ENCODE measurements at regions not wholly inside any gene's neighbourhood (a gene's known extent, or its start where the extent isn't known, plus 50 kb on each side); places are given as distances from the start of the nearest gene placed in this dataset.
"Not testable (repeated sequence)": the region's sequence is repeated elsewhere in the genome, so short reads cannot be mapped to it uniquely, and the experiment has no call there.

- no peak for DNase-seq
Observed at GRCh38 chr9:90981726-90982125, 180.1 kb downstream of the SYK start.

DNA sequence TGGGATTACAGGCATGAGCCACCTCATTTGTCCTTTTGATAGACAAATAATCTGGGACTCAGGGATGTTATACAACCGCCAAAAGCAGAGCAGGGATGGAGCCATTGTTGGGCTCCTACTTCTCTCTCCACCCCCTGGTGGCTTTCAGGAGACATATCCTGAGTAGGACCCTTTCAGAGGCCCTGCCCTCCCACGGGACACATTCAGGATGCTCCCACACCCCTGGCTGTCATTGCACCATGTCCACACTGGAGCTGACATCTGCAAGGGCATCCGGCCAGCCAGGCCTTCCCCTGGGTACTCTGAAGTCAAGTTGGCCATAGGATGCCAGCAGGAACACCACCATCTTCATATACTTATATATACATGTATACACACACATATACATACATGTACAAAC is 181.8 kb downstream of the SYK start:
- DNase-seq, result no peak

DNA sequence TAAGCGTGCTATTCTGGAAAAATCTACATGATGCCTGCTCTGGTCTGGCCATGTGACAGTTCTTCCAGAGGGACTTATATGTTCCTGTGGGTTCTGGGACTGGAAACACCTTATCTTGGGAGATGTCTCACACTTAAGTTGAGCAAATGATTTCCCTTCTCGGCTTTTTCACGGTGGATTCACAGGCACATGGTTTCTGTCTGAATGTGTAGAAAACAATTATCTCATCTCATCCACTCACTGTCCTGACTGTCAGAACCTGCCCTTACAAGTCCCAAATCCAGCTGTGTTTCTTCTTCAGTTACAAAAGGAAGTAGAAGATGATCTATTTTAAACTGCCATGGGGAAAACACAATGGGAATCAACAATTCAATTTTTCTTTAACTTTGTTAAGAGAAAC is 184.0 kb downstream of the SYK start:
- DNase-seq, result peak in 1 of 3 experiments; percentile 24

GRCh38 chr9:90986161-90986560 is 184.5 kb downstream of the SYK start:
- DNase-seq, result no peak

DNA sequence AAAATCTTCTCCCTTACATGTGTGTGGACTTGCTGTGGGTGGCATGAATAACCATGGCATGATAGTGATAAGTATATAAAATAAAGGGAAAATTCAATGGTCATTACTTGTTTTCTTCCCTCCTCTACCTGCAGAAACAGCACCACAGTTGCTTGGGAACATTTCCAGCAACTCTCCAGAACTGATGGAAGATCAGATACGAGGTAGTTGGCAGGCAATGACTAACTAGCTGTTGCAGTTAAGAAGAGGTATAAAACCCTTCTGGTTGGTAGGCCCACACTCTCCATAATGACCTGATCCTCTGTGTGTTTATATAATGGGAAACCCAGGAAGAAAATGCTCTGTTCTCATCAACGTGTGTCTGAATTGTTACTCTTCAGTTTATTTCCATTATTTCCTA is 185.9 kb downstream of the SYK start:
- DNase-seq, result no peak

GRCh38 chr9:90988318-90988717 is 186.7 kb downstream of the SYK start:
- no peak for DNase-seq

DNA sequence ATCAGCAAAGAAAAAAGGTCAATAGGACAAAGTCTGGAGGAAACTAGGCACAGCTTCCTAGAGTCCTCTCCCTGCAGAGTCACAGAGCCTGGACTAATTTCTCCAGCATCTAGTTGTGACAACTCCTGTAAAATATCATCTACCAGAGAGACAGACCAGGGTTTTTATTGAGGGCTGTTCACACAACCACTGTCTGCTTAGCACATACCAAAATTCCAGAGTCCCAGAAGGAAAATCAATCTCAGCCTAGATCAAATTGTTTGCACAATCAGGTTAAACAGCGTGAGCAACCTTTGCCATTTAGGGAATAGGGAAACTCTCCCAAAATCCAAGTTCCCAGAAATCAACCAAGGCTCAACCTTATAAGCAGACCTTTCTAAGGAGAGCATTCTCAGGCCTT is 190.3 kb downstream of the SYK start:
- no peak for DNase-seq

- no peak for DNase-seq
Observed at GRCh38 chr9:90995516-90995915, 193.9 kb downstream of the SYK start.

- no peak for DNase-seq
Observed at GRCh38 chr9:90996154-90997065, 194.8 kb downstream of the SYK start.

DNA sequence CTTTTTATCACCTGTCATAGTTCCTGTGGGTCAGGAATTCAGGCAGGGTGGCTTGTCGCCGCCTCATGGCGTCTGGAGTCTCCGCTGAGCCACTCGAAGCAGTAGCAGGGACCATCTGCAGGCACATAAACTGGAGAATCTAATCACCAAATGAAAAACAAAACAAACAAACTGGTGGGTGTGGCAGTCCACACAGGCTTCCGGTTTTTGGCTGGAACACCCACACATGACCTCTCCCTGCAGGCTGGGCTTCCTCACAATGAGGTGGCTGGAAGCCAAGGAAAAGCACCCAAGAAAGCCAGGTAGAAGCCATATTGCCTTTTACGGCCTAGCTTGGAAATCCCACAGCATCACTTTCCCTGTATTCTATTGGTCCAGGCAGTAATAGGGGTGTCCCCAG is 197.0 kb downstream of the SYK start:
- DNase-seq, result no peak

GRCh38 chr9:90999425-91000397 is 198.1 kb downstream of the SYK start:
- DNase-seq, result peak in 2 of 3 experiments; percentile 23 to 65

DNA sequence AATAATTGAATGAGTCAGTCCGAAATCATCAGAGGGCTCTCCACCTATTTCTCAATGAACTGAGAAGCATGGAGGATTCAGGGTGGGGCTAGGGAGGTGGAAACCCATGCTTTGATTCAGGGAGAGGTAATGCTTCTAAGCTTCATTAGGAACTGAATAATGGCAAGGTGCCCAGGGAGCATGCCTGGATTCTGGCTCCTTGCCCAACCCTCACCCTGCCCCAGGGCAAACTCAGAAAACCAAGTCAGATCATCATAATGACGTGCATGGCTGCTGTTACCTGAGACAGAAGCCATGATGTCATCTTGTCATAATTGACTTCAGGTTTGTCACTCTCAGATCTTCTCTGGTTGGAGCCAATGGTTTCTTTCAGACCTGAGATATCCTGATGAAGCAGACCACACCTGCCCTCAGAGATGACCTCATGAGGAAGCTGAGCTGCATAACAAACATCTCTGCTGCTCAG is 199.6 kb downstream of the SYK start:
- DNase-seq, result peak; percentile 36 to 79 (median 42)

DNA sequence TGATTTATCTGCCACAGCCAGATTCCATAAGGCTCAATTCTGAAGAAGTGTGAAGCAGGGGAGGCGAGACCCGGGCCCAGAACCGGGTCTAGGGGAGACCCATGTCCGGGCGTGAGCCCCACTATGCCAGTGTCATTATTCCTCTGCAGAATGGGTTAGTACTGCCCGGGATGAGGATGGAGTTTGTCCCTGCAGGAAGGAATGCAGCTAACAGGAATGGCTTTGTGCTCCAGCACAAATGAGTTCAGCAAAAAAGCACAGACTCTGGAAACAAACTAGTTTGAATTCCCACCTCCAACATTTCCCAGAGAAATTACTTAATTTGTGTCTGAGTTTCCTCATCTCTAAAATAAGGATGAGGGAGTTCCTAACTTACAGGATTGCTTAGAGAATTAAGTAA is 202.9 kb downstream of the SYK start:
- no peak for DNase-seq

- no peak for DNase-seq
Observed at GRCh38 chr9:91004992-91005391, 203.4 kb downstream of the SYK start.

DNA sequence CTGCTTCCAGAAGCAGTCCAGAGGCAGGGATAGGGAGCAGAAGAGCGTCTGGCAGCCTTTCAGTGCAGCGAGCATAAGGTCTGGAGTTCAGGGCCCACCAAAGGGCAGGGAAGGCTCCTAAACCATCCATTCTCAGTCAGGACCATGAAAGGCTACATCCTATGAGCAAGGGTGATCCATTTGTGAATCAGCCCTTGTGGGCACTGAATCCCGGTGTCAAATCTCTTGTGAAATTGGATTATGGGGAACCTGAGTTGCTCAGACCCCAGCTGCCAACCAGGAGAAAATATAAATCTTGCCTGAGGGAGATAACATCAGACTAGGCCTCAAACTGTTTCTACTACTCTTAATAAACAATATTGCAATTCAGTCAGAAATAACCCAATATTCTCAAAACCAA is 204.4 kb downstream of the SYK start:
- DNase-seq, result no peak

GRCh38 chr9:91008568-91008967 is 206.9 kb downstream of the SYK start:
- DNase-seq, result no peak

- DNase-seq, result no peak
Observed at GRCh38 chr9:91011891-91012290, 210.3 kb downstream of the SYK start.

- DNase-seq, result no peak
Observed at GRCh38 chr9:91012933-91013841, 211.6 kb downstream of the SYK start.

GRCh38 chr9:91017245-91017644 is 215.6 kb downstream of the SYK start:
- DNase-seq, result no peak

GRCh38 chr9:91019871-91020270 is 218.3 kb downstream of the SYK start:
- DNase-seq, result not testable (repeated sequence)

DNA sequence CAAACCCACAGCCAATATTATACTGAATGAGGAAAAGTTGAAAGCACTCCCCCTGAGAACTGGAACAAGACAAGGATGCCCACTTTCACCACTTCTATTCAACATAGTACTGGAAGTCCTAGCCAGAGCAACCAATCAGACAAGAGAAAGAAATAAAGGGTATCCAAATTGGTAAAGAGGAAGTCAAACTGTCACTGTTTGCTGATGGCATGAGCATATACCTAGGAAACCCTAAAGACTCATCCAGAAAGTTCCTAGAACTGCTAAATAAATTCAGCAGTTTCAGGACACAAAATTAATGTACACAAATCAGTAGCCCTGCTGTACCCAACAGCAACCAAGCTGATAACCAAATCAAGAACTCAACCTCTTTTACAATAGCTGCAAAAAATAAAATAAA is 220.0 kb downstream of the SYK start:
- DNase-seq, result not testable (repeated sequence)

- DNase-seq, result no peak
Observed at GRCh38 chr9:91023741-91024140, 222.1 kb downstream of the SYK start.
